OCI-LY1 (cell line): ENCODE measurements at regions not wholly inside any gene's neighbourhood (a gene's known extent, or its start where the extent isn't known, plus 50 kb on each side); places are given as distances from the start of the nearest gene placed in this dataset.
"Not testable (repeated sequence)": the region's sequence is repeated elsewhere in the genome, so short reads cannot be mapped to it uniquely, and the experiment has no call there.

Source experiments
- H2AFZ ChIP-seq: fragments of 200-600 bp; sonication (generic), shearing (Covaris generic); 2 replicates; pipeline ENCODE4 v1.6.0; 2014; ENCODE audit warnings: antibody characterized with exemption, mild to moderate bottlenecking, low read length
- H3F3A ChIP-seq: fragments of 200-600 bp; sonication (generic), shearing (Covaris generic); 2 replicates; pipeline ENCODE4 v1.6.0; 2014; ENCODE audit warnings: mild to moderate bottlenecking, antibody characterized with exemption, low read length, moderate library complexity; ENCODE audit not compliant: insufficient read depth
- H3K27ac ChIP-seq: fragments of 200-600 bp; sonication (generic); 2 replicates; pipeline ENCODE4 v1.5.1; 2014; ENCODE audit warnings: low read length, mixed run types, mild to moderate bottlenecking, low read depth; ENCODE audit not compliant: poor library complexity, severe bottlenecking
- H3K27me3 ChIP-seq: fragments of 200-600 bp; sonication (generic); 2 replicates; pipeline ENCODE4 v1.6.0; 2014; ENCODE audit warnings: antibody characterized with exemption, mild to moderate bottlenecking, low read length, moderate library complexity; ENCODE audit not compliant: insufficient read depth
- H3K36me3 ChIP-seq: fragments of 200-600 bp; sonication (generic); 2 replicates; pipeline ENCODE4 v1.6.1; 2014; ENCODE audit warnings: mild to moderate bottlenecking, antibody characterized with exemption, low read length, moderate library complexity, mixed read lengths; ENCODE audit not compliant: insufficient read depth
- H3K4me1 ChIP-seq: fragments of 200-600 bp; sonication (generic); 2 replicates; pipeline ENCODE4 v1.5.1; 2014; ENCODE audit warnings: mild to moderate bottlenecking, low read length, moderate library complexity; ENCODE audit not compliant: insufficient read depth, severe bottlenecking
- H3K4me2 ChIP-seq: fragments of 200-600 bp; sonication (generic), shearing (Covaris generic); 2 replicates; pipeline ENCODE4 v1.6.1; 2014; ENCODE audit warnings: low read length
- H3K4me3 ChIP-seq: fragments of 200-600 bp; sonication (generic); 2 replicates; pipeline ENCODE4 v1.5.1; 2014; ENCODE audit warnings: low read length, low read depth, mild to moderate bottlenecking, mixed read lengths; ENCODE audit not compliant: poor library complexity, severe bottlenecking
- H3K79me2 ChIP-seq: fragments of 200-600 bp; shearing (Covaris generic); 2 replicates; pipeline ENCODE4 v1.6.1; 2016; ENCODE audit warnings: mixed run types, low read length, mixed read lengths; ENCODE audit not compliant: insufficient read depth
- H3K9ac ChIP-seq: fragments of 200-600 bp; sonication (generic), shearing (Covaris generic); 2 replicates; pipeline ENCODE4 v1.6.1; 2014; ENCODE audit warnings: mild to moderate bottlenecking, low read length, mixed read lengths
- H3K9me2 ChIP-seq: fragments of 200-600 bp; sonication (generic), shearing (Covaris generic); 2 replicates; pipeline ENCODE4 v1.6.1; 2014; ENCODE audit warnings: low read depth, mild to moderate bottlenecking, low read length, mixed read lengths
- H3K9me3 ChIP-seq: fragments of 200-600 bp; shearing (Covaris generic); 2 replicates; pipeline ENCODE4 v1.6.1; 2014; ENCODE audit warnings: low read length, mixed read lengths
- H4K20me1 ChIP-seq: fragments of 200-600 bp; sonication (generic), shearing (Covaris generic); 2 replicates; pipeline ENCODE4 v1.6.0; 2016; ENCODE audit warnings: mild to moderate bottlenecking, low read length; ENCODE audit not compliant: insufficient read depth
- EZH2 ChIP-seq: fragments of 200-600 bp; sonication (generic), shearing (Covaris generic); IDR thresholded peaks from 2 replicates; pipeline ENCODE4 v1.8.0; 2017; ENCODE audit warnings: borderline replicate concordance, mixed run types, mild to moderate bottlenecking, antibody characterized with exemption, low read length, moderate library complexity, mixed read lengths
- TF ChIP-seq, protein P1 (sequence below): fragments of 200-600 bp; sonication (generic), shearing (Covaris generic); IDR thresholded peaks from 2 replicates; pipeline ENCODE4 v1.5.1; 2017; ENCODE audit warnings: mild to moderate bottlenecking, antibody characterized with exemption, low read length, moderate library complexity, mixed read lengths

DNA sequence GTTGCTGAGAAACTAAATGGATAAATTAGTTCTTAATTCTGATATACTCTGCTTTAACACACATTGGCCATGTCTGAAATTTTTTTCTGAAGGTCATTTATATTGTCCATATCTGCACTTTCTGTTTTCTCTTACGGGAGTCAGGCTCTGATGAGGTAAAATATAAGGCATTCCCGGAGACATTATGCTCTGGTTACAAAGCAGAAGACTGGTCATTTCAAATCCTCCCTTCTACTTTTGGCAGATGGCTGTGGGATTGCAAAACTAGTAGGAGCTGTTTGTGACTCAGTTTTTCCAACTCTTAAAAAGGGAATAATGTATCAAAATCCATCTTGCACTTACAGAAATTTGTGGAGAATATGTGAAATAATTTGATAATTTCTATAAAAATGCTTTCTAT is 92.2 kb upstream of the CPHXL start:
- no peaks in the 10 kb centered on the region for H4K20me1 ChIP-seq
- no peaks in the 10 kb centered on the region for H3K36me3 ChIP-seq
- no peaks in the 10 kb centered on the region for H3K79me2 ChIP-seq
- H3K9me2 ChIP-seq = no peaks in the 10 kb centered on the region
- H3F3A ChIP-seq = no peaks in the 10 kb centered on the region
- no peaks in the 10 kb centered on the region for H3K27me3 ChIP-seq
- H3K9ac ChIP-seq = no peak overlapping the region
- H3K27ac ChIP-seq = no peak overlapping the region
- no peaks in the 10 kb centered on the region for H3K9me3 ChIP-seq
- TF ChIP-seq EZH2 = no peak
- TF ChIP-seq, protein P1, sequence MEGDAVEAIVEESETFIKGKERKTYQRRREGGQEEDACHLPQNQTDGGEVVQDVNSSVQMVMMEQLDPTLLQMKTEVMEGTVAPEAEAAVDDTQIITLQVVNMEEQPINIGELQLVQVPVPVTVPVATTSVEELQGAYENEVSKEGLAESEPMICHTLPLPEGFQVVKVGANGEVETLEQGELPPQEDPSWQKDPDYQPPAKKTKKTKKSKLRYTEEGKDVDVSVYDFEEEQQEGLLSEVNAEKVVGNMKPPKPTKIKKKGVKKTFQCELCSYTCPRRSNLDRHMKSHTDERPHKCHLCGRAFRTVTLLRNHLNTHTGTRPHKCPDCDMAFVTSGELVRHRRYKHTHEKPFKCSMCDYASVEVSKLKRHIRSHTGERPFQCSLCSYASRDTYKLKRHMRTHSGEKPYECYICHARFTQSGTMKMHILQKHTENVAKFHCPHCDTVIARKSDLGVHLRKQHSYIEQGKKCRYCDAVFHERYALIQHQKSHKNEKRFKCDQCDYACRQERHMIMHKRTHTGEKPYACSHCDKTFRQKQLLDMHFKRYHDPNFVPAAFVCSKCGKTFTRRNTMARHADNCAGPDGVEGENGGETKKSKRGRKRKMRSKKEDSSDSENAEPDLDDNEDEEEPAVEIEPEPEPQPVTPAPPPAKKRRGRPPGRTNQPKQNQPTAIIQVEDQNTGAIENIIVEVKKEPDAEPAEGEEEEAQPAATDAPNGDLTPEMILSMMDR = no peak
- H3K4me3 ChIP-seq = no peak overlapping the region
- no peaks in the 10 kb centered on the region for H3K4me1 ChIP-seq
- no peak overlapping the region for H2AFZ ChIP-seq
- H3K4me2 ChIP-seq = no peak overlapping the region

DNA sequence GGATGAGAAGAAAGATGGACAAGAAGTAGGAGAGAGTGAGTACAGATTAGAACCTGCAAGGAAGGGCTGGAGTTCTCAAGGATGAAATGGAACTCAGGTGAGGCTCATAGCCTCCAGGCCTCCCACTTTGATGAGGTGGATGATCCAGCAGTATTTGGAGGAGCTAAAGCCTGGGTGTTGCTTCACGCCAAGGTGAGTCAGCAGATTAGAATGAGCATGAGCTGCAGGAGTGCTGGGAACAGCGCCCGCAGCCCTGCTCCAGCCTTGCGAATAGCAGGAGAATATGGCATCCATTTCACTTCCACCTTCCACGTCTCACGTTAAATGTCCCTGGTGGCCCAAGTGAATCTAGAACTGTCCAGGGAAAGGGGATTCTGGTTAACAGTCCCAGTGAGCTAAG is 94.4 kb upstream of the CPHXL start:
- H3F3A ChIP-seq = no peaks in the 10 kb centered on the region
- no peaks in the 10 kb centered on the region for H4K20me1 ChIP-seq
- H3K9me3 ChIP-seq = no peaks in the 10 kb centered on the region
- H3K36me3 ChIP-seq = no peaks in the 10 kb centered on the region
- H3K27me3 ChIP-seq = no peaks in the 10 kb centered on the region
- H3K9me2 ChIP-seq = no peaks in the 10 kb centered on the region
- no peak overlapping the region for H3K27ac ChIP-seq
- H3K4me1 ChIP-seq = no peaks in the 10 kb centered on the region
- H2AFZ ChIP-seq = no peak overlapping the region
- TF ChIP-seq EZH2 = no peak
- TF ChIP-seq, protein P1 = no peak
- no peaks in the 10 kb centered on the region for H3K79me2 ChIP-seq
- no peak overlapping the region for H3K9ac ChIP-seq
- no peak overlapping the region for H3K4me2 ChIP-seq
- H3K4me3 ChIP-seq = no peak overlapping the region

DNA sequence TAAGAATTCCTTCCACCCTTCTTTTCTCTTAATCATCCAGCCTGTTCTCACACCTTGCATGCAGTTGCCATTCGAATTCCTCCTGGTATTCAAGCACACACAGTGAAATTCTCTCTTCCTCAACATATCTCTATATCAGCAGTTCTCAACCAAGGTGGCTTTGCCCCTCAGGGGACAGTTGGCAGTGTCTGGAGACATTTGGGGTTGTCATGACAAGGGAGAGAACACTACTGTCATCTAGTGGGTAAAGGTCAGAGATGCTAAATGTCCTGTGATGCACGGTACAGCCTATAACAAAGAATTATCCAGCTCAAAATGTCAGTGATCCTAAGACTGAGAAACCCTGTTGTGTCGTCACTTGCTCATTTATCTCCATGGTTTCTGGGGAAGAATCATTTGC is 94.8 kb upstream of the CPHXL start:
- H3K36me3 ChIP-seq = no peaks in the 10 kb centered on the region
- no peak overlapping the region for H3K4me2 ChIP-seq
- H3K79me2 ChIP-seq = no peaks in the 10 kb centered on the region

DNA sequence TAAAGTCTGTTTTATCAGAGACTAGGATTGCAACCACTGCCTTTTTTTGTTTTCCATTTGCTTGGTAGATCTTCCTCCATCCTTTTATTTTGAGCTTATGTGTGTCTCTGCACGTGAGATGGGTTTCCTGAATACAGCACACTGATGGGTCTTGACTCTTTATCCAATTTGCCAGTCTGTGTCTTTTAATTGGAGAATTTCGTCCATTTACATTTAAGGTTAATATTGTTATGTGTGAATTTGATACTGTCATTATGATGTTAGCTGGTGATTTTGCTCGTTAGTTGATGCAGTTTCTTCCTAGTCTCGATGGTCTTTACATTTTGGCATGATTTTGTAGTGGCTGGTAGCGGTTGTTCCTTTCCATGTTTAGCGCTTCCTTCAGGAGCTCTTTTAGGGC is 99.5 kb upstream of the CPHXL start:
- H3K9me2 ChIP-seq, H3K36me3 ChIP-seq, H3K9me3 ChIP-seq, H4K20me1 ChIP-seq, H3K4me3 ChIP-seq, H3K4me2 ChIP-seq, H3K4me1 ChIP-seq, H3K9ac ChIP-seq, H3K79me2 ChIP-seq, H3K27ac ChIP-seq, H3F3A ChIP-seq, H3K27me3 ChIP-seq, H2AFZ ChIP-seq: not testable (repeated sequence)

More for the DNA sequence above, 94.8 kb upstream of the CPHXL start:
- no peak for TF ChIP-seq EZH2
- TF ChIP-seq, protein P1 = no peak
- Histone ChIP-seq H3K4me3 (no peak overlapping the region), H3K9ac (no peak overlapping the region), H3K27ac (no peak overlapping the region), H3K4me1 (no peaks in the 10 kb centered on the region), H4K20me1 (no peaks in the 10 kb centered on the region), H3F3A (no peaks in the 10 kb centered on the region), H2AFZ (no peak overlapping the region), H3K9me3 (no peaks in the 10 kb centered on the region), H3K27me3 (no peaks in the 10 kb centered on the region), H3K9me2 (no peaks in the 10 kb centered on the region)

DNA sequence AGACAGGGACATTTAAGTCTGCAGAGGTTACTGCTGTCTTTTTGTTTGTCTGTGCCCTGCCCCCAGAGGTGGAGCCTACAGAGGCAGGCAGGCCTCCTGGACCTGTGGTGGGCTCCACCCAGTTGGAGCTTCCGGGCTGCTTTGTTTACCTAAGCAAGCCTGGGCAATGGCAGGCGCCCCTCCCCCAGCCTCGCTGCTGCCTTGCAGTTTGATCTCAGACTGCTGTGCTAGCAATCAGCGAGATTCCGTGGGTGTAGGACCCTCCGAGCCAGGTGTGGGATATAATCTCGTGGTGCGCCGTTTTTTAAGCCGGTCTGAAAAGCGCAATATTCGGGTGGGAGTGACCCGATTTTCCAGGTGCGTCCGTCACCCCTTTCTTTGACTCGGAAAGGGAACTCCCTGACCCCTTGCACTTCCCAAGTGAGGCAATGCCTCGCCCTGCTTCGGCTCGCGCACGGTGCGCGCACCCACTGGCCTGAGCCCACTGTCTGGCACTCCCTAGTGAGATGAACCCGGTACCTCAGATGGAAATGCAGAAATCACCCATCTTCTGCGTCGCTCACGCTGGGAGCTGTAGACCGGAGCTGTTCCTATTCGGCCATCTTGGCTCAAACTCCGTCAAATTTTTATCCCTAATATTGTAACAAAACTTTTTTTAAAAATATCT is 101.2 kb upstream of the CPHXL start:
- not testable (repeated sequence) for H3K9me2 ChIP-seq, H3K79me2 ChIP-seq, H3K27me3 ChIP-seq, H2AFZ ChIP-seq, H3K4me1 ChIP-seq, H3K36me3 ChIP-seq, H3F3A ChIP-seq, H3K9me3 ChIP-seq, H4K20me1 ChIP-seq, H3K9ac ChIP-seq, H3K4me3 ChIP-seq, H3K27ac ChIP-seq, H3K4me2 ChIP-seq
